Suppressor macrophage treated with lipopolysaccharide for 4 hours (primary cell): ENCODE measurements at regions not wholly inside any gene's neighbourhood (a gene's known extent, or its start where the extent isn't known, plus 50 kb on each side); places are given as distances from the start of the nearest gene placed in this dataset.

ENCODE experiments used
- DNase-seq: peaks from one replicate; pipeline ENCODE4 v3.0.0-alpha.2; 2020

DNA sequence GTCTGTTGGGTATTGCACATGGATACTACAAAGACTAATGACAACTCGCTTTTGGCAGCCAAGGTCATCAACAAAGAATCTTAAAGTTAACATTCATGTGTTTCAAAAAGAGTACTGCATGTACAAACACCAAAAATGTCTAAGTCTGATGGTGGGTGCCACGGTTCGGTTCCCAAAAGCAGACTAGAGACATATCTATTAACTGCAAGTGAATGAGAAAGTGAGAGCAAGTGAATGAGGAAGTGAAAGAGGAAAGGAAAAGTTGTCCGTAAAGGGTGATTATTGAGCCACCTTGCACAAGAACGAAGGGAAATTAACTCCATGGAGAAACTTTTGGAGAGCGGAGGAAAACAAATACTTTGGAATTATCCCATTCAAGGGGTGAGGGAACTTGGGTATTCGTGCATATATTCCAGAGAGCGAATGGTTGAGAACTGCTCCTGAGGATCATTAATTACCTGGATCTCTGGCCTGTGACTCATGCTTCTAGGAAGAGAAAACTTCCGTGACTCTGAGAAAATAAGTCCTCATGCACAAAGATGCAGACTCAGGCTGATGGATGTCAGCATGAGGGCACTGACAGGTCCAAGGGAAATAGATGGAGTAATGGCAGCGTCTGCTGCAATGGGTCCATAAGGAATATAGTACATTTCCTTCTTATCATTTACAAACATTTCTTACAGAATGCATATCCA lies 336.5 kb upstream of the TGFBR2 start:
- peak; percentile 82 for DNase-seq

DNA sequence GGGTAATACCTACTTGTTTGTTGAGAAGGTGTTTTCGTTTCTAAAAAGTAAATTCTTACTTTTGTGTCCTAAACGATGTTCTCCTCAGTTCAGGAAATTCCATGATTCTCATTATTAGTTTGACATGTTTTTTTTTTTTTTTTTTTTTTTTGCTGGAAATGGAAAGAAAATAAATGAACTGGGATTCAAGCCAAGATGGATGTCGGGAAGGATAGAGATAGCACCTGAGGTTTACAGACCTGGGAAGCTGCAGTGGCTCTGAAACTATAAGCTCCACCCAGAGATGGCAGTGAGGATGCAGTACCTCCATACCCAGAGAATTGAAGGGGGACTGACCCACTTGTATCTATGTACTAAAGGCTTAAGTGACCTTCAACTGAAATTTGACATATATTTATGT lies 334.6 kb upstream of the TGFBR2 start:
- DNase-seq: no peak

DNA sequence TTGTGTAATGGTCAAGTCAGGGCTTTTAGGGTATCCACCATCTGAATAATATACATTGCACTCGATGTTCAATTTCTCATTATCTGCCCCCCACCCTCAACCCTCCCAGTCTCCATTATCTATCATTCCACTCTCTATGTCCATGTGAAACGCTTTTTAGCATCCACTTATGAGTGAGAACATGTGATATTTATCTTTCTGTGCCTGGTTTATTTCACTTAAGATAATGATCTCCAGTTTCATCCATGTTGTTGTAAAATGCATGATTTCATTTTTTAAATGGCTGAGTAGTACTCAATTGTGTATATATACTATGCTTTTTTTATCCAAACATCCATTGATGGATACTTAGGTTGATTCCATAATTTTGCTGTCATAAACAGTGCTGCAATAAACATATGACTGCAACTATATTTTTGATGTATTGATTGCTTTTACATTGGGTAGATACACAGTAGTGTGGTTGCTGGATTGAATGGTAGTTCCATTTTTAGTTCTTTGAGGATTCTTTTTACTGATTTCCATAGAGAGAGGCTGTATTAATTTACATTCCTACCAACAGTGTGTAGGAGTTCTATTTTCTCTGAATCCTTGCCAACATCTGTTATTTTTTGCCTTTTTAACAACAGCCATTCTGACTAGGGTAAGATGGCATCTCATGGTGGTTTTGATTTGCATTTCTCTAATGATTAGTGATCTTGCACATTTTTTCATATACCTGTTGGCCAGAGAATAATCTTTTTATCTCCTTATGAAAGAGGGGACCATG lies 332.9 kb upstream of the TGFBR2 start:
- DNase-seq: no peak

DNA sequence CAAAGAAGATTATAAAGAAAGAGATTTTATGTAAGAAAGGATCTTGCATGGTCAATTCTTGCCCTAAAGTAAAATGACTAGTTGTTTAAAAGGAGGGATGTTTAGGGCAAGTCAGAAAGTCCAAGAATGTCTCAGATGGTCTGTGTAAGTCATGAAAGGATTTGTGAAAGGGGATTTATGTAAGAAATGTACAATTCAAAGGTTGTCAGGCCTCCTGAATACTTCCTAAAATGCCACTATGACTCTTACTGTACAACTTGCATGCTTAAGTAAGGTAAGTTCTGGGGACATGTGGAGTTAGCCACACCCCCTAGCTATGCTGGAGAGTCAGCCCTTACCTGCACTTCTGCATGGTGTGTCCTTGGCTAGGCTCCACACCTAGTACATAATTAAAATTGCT lies 328.9 kb upstream of the TGFBR2 start:
- no peak for DNase-seq

DNA sequence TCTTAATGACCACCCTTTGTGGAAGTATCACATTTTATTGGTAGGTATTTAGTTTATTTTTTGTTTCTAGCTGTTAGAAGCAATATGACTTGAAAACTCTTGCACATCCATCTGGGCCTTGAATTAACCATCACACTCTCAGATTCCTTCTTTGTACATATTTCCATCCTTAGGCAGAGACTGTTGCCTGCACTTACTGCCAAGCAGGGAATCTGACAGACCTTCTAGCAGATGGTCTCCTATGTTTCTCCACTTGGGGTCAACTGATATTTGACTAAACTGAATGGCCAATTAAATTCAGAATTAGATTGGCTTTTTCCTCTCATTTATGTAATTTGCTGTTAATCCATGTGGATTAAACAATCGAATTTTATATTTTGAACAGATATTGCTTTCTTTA lies 324.9 kb upstream of the TGFBR2 start:
- no peak for DNase-seq

DNA sequence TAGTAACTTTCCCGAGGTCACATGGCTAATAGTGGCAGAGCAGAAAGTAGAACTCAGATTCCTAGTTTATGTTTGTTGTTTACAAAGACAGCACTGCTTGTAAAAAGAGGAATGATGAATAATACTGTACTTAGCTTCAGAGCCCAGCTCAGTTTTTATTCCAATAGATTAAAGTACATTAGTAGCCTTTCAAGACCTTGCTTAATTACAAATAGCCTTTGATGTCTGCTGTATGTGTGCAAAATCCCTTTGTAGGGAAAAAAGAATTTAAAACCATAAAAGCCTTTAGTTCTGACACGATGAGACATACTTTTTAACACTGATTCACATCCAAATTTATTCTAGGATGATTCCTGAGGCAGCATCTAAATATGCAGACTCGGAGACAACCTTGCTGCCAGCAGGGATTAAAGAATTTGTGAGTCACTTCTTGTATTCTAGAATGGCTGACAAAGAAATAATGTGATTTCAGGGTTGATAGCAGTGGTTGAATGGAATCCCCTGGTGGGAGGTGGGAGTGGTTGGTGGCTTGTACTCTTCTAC lies 324.2 kb upstream of the TGFBR2 start:
- no peak for DNase-seq

DNA sequence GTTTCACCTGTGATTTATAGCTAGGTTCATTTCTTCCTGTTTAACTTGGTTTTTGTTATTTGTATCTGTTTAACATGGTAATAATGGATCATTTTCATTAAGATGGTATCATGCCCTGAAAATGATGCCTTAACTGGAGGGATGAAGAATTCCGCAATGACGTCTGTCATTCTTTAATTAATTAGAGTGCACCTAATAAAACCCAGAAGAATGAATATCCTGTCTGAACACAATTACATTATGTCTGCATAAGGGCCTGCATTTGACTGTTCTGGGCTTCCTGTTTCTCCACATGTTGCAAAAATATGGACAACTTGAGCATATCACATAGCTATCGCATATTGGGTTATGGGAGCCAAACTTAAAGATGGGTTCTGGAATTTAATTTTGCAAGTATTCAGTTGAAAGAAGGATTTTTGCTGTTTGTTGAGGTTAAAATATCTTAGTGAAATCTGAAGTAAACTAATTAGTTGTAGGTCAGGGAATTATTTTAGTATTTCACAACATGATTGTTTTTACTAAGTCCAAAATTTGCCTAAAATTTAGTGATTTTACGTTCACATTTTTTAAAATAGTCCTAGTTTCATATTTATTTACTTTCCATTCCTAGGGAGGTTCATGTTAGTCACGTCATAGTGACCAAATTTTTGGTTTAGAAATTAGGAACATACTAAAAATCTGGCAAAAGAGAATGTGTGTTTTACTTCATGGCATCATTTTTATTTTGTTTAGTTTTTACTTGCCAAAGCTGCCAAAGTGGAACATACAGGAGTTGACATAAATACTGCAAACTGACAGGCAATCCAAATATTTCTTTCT lies 321.0 kb upstream of the TGFBR2 start:
- DNase-seq: no peak

DNA sequence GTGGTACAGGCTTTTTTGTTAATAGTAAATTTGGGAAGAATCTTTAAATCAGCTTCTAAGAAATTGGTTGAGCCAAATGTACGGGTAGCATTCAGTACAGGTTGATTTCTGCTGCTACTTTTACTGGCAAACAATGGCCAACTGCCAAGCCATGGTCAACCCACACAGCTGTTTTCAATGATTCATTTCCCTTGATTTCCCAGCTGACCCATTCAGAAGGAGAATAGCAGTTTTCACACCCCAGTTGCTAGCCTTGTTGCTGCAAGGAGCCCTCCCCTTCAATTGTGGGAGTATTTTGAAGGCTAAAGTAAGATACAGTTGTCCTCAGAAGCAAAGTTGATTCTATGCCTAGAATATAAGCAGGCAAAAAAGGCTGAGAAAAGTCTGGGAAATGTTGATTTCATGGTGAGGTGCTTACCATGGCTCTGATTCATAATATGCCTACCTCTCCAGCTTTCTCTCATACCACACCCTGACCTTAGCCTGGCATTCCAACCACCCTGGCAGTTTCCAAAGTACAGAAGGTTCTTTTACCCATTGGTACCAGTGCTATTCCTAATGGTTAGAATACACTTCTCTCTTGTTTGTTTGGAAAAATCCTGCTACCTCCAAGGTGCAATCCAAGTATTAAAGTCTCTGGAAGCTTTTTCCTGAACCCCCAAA lies 320.3 kb upstream of the TGFBR2 start:
- DNase-seq: peak; percentile 77

DNA sequence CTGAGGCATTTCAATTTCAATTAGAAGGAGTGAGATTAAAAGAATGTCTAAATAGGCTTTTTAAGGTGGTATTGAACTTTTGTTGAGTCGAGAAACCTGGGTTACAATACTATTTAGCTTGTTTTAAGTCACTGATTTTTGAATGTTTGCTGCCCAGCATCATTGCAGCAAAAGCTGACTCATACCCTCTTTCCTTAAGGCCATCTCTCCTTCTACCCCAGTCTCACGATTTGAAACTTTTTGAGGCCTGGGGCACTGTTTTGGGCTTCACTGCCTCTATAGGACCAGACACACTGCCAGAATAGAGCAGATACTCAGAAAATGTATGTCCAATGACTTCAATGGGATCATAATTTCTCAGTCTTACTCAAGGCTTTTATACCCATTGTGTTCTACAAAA lies 319.6 kb upstream of the TGFBR2 start:
- no peak for DNase-seq

DNA sequence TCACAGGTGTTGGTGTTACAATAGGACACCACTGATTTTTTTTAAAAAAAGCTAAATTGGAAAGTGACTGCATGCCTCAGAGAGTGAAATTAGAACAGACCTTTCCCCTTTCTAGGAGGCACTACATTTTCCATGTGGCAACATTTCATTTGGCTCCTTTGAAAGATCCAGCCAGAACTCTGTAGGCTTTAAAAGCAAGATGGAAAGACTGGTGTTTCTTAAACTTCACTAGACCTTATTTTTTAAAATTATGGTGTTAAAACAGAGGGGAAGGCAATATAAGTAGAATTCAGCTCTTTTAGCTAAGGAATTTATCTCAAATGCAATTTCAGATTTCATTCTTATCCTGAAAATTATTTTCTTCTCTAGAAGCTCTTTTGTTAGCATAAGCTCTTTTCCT lies 317.6 kb upstream of the TGFBR2 start:
- no peak for DNase-seq

DNA sequence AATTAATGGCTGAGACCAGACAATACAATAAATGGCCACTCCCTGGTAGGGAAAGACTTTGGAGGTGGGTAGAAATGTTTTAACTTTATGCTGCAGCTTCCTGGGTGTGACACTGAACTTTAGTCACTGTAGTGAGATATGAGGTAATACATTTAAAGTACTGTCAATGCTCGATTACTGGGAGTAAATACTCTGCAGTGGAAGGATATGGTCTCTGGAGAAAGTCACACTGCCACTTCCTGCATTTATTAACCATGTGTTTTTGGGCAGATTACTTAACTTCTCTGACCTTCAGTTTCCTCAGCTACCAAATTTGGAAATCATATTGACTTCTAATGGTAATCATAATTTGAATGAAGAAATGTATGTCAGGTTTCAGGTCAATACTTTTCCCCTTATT lies 317.1 kb upstream of the TGFBR2 start:
- peak; percentile 61 for DNase-seq

DNA sequence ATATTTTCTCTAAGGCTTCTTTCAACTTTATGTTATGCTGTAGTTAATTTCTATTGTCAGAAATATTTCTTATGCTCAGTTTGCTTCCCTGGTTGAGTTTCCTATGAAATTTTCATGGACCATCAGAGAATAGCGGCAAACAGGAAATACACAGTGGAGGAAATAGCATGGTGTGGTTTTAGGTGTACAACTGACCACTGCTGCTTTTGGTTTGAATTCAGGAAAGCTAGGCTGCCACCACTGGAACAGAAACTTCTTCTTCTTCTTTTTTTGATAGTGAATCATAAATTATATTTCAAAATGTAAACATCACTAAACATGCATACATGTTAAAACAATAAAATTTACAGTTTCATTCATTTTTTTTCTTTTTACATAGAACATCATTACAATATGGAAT lies 316.6 kb upstream of the TGFBR2 start:
- DNase-seq: peak; percentile 62

DNA sequence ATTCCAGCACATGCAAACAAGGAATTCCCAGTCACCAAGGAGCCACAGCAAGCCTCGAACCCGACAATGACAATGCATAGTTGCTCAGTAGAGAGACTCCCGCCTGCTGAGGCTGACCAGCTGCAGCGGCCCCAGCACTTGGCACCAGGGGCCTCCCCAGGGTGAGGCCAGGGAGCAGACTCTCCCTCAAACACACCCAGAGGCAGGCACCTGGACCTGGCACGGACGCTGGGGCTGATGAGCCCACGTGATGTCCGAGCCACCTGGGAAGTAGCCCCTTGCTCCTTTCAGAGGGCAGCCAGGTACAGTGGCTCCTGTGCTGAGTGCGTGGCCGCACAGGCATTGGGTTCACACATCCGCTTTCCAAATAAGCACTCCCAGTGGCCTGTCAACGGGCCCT lies 315.9 kb upstream of the TGFBR2 start:
- DNase-seq: no peak

DNA sequence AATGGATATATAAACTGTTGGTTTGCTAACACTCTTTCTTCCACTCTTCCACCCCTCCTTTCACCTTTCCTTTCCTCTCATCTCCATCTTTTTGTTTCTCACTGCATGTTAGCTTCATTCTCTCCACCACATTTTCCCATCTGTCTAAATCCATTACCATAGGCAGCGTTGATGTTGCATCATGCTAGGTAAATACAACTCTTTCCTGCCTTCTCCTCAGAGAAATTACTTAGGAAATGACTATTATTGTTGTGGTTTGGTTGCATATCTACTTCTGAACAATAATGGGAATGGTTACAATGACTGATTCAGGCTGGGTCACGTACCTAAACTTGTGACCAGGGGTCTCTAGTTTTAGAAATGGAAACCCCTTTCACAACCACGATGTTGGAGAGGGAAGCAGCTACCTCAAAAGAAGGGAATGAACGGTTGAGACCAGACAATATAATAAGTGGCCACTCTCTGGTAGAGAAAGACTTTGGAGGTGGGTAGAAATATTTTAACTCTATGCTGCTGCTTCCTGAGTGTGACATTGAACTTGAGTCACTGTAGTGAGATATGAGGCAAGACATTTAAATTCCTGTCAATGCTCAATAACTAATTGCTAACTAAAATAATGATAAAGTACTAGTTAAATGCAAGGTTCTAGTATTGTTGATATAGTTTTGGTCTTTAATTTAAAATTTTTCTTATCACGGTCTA lies 314.1 kb upstream of the TGFBR2 start:
- DNase-seq: no peak

DNA sequence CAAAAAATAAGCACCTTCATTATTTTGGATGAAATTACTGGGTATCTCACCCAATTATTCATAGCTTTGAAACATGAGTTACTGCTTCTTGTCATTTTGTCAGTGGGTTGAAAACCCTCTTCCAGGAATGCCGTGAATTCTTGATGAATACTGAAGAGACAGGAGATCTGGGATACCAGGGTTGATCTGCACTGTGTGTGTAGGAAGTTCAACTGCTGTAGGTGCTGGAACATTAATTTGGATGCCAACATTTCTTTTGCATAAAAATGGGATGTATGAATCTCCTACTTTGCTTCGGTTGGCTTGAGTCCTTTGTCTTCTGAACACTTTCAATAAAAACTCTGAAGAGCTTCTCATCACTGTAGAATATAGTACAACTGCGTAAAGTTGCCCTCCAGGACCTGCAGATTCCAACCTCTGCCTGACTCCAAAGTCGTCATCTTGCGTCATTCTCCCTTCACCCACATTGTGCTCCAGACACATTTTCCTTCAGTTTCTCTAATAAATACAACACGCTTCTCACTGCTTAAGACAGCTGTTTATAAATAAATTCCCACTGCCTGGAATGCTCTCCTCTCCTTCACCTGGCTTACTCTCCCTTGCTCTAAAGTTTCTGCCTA lies 312.7 kb upstream of the TGFBR2 start:
- DNase-seq: no peak

DNA sequence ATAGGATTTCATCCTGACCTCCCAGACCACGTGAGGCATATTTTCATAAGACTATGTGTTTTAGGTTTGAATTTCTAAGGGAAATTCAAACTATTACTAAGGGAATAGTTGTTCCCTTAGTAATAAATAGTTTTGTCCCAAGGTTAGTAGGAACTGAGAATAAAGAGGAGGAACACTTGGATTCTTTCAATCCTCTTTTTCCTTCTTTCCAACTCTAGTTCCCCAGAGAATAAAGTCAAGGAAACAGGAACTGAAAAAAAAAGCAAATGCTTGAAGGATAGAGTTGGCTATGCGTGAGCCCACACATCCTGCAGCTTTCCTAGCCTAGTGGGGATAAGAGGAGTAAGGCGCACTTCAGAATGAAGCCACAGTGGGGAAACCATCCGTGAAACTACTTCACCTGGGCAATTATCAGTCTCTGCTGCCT lies 312.1 kb upstream of the TGFBR2 start:
- DNase-seq: no peak

DNA sequence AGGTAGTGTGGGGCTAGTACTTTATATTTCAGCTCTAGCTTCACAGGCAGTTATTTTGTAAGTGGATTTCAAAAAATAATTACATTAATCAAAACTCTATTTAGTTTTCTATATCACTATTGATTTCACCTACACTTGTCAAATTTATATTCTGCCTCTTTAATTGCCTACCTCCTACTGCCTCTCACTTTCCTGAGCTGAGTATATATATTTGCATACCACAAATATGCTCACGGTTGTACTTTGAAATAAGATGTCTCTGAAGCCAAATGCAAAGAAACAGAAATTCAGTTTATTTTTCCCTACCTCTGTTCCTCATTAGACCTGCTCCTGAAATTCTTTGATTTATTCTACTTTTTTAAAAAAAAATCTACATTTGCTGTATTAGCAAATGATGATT lies 309.3 kb upstream of the TGFBR2 start:
- DNase-seq: no peak

DNA sequence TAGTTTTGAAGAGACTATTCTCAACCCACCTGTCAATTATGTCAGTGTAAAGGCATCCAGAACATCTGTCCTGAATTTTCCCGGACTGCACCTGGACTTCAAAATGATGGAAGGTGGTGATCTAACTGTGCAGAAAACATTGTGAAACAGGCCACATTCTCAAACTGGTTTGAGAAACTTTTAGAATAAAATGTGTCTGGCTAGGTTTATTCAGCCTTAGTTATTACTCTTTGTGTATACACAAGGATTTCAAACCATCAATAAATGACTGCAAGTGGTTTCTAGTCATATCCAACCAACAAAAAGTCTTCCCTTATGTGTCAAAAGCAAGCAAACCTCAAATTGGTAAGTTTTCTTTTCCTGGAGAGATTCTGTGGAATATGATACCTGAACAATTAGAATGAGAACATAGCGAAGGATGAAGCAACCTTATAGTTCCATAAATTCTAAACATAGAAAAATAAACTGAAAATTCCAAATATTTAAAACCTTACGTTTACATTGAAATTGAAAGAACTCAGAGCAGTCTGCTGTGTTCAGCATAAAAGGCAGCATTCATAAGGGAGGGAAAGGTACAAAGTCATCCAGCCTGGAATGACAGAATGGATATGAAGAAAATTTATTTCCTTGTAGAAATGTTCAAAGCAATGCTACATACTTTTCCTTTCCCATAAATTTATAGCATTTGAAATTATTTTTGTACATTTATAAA lies 306.6 kb upstream of the TGFBR2 start:
- DNase-seq: no peak

DNA sequence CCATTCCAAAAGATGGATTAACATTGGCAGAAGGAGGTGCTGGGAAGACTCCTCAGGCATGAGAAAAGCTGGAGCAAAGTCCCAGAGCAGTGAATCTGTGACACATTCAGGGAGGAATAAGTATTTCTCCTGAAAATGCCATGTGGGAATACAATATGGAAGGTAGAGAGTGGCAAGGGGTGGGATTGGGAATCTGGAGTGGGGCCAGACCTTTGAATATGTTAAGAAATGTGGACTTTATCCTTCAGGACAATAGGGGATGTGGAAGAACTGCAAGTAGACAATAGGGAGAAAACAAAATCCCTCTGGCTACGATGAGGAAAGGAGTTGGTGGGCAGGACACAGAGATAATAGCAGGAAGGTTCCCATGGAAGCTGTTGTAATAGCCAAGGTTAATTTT lies 305.6 kb upstream of the TGFBR2 start:
- DNase-seq: no peak

DNA sequence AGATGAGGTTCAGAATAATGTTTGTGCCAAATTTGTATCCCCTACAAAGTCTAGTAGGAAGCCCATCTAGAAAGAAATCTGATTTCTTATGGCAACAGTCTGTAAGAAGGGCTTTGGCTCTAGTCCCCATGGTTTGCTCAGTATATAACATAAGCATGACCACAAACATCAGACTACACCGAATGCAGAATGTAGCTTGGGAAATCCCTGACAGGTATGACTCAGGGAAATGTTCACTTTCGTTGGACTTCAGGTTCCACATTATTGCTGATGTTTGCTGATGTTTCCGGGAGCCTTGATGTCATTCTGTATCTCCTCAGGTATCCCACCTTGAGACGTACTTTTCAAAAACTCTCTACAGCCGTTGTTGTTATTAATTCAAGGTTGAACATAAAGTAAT lies 304.4 kb upstream of the TGFBR2 start:
- DNase-seq: no peak

DNA sequence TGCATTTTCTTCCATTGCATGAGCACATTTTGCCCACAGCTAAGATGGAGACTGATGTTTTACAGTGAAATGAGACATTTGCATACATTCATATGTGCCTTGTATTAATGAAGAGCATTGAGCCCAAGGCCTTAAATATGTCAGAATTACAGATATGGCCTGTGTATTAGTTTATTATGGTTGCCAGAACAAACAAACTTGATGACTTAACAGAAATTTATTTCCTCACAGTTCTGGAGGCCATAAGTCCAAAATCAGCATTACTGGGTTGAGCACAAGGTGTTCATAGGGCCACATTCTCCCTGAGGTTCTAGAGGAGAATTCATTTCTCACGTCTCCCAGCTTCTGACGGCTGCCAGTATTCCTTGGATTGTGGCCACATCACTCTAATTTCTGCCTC lies 302.6 kb upstream of the TGFBR2 start:
- DNase-seq: no peak
